HL-60 (cell line): ENCODE measurements at regions not wholly inside any gene's neighbourhood (a gene's known extent, or its start where the extent isn't known, plus 50 kb on each side); places are given as distances from the start of the nearest gene placed in this dataset.

Experiments used
- DNase-seq, 2 experiments: peaks; one replicate each; pipeline ENCODE4 v3.0.0-alpha.2; 2010 to 2020; ENCODE audit warnings: low read depth in 1 of 2, low spot score in 1 of 2
- H3K27ac ChIP-seq: fragments of 250-450 bp; sonication (Bioruptor Pico); replicated peaks from 2 replicates; pipeline ENCODE4 v1.5.1; 2020; ENCODE audit warnings: mild to moderate bottlenecking, moderate library complexity
- H3K27me3 ChIP-seq: fragments of 250-450 bp; sonication (Bioruptor Pico); 2 replicates; pipeline ENCODE4 v1.5.1; 2021; ENCODE audit warnings: mild to moderate bottlenecking, moderate library complexity; ENCODE audit not compliant: insufficient read depth, poor library complexity, severe bottlenecking
- H3K4me3 ChIP-seq: replicated peaks from 2 replicates; pipeline ENCODE4 v1.5.1; 2011; ENCODE audit warnings: mild to moderate bottlenecking, control low read depth, low read length; ENCODE audit not compliant: insufficient read depth
- GABPA ChIP-seq: IDR thresholded peaks from 2 replicates; pipeline ENCODE4 v1.6.1; 2012; ENCODE audit warnings: low read depth
- POLR2AphosphoS5 ChIP-seq: IDR thresholded peaks from 2 replicates; pipeline ENCODE4 v1.6.1; 2012; ENCODE audit warnings: low read depth
- SPI1 ChIP-seq: IDR thresholded peaks from 2 replicates; pipeline ENCODE4 v1.6.1; 2012; ENCODE audit warnings: low read depth, mild to moderate bottlenecking, borderline replicate concordance
- TF ChIP-seq, protein P1 (sequence below): IDR thresholded peaks from one replicate; pipeline ENCODE4 v1.5.1; 2011; ENCODE audit warnings: low read length, control low read depth, inconsistent platforms; ENCODE audit not compliant: insufficient read depth
- TF ChIP-seq, protein P2 (sequence below): IDR thresholded peaks from 2 replicates; pipeline ENCODE4 v1.6.1; 2012; ENCODE audit warnings: low read depth; ENCODE audit not compliant: insufficient replicate concordance

GRCh38 chr10:108064746-108065260, 900.3 kb upstream of the SORCS1 start:
- no peaks in the 10 kb centered on the region for H3K27me3 ChIP-seq
- TF ChIP-seq, protein P1, sequence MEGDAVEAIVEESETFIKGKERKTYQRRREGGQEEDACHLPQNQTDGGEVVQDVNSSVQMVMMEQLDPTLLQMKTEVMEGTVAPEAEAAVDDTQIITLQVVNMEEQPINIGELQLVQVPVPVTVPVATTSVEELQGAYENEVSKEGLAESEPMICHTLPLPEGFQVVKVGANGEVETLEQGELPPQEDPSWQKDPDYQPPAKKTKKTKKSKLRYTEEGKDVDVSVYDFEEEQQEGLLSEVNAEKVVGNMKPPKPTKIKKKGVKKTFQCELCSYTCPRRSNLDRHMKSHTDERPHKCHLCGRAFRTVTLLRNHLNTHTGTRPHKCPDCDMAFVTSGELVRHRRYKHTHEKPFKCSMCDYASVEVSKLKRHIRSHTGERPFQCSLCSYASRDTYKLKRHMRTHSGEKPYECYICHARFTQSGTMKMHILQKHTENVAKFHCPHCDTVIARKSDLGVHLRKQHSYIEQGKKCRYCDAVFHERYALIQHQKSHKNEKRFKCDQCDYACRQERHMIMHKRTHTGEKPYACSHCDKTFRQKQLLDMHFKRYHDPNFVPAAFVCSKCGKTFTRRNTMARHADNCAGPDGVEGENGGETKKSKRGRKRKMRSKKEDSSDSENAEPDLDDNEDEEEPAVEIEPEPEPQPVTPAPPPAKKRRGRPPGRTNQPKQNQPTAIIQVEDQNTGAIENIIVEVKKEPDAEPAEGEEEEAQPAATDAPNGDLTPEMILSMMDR = no peak
- TF ChIP-seq, protein P2, sequence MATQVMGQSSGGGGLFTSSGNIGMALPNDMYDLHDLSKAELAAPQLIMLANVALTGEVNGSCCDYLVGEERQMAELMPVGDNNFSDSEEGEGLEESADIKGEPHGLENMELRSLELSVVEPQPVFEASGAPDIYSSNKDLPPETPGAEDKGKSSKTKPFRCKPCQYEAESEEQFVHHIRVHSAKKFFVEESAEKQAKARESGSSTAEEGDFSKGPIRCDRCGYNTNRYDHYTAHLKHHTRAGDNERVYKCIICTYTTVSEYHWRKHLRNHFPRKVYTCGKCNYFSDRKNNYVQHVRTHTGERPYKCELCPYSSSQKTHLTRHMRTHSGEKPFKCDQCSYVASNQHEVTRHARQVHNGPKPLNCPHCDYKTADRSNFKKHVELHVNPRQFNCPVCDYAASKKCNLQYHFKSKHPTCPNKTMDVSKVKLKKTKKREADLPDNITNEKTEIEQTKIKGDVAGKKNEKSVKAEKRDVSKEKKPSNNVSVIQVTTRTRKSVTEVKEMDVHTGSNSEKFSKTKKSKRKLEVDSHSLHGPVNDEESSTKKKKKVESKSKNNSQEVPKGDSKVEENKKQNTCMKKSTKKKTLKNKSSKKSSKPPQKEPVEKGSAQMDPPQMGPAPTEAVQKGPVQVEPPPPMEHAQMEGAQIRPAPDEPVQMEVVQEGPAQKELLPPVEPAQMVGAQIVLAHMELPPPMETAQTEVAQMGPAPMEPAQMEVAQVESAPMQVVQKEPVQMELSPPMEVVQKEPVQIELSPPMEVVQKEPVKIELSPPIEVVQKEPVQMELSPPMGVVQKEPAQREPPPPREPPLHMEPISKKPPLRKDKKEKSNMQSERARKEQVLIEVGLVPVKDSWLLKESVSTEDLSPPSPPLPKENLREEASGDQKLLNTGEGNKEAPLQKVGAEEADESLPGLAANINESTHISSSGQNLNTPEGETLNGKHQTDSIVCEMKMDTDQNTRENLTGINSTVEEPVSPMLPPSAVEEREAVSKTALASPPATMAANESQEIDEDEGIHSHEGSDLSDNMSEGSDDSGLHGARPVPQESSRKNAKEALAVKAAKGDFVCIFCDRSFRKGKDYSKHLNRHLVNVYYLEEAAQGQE = no peak
- no peak for TF ChIP-seq GABPA
- TF ChIP-seq POLR2AphosphoS5 = no peak
- no peak for TF ChIP-seq SPI1
- no peak overlapping the region for H3K4me3 ChIP-seq
- H3K27ac ChIP-seq = no peak overlapping the region
- DNase-seq = no peak

GRCh38 chr10:108060246-108060645, 895.7 kb upstream of the SORCS1 start:
- no peaks in the 10 kb centered on the region for H3K27me3 ChIP-seq
- H3K27ac ChIP-seq = no peak overlapping the region
- no peak for DNase-seq
- no peak overlapping the region for H3K4me3 ChIP-seq
- TF ChIP-seq SPI1 = no peak
- TF ChIP-seq POLR2AphosphoS5 = no peak
- no peak for TF ChIP-seq GABPA
- TF ChIP-seq, protein P1 = no peak
- TF ChIP-seq, protein P2 = no peak

GRCh38 chr10:108055506-108055905, 891.0 kb upstream of the SORCS1 start:
- no peaks in the 10 kb centered on the region for H3K27me3 ChIP-seq
- H3K27ac ChIP-seq = no peak overlapping the region
- DNase-seq = no peak
- TF ChIP-seq, protein P1 = no peak
- TF ChIP-seq, protein P2 = no peak
- TF ChIP-seq POLR2AphosphoS5 (no peak), SPI1 (no peak), GABPA (no peak)
- no peak overlapping the region for H3K4me3 ChIP-seq
